GM12864 (cell line): ENCODE measurements at regions not wholly inside any gene's neighbourhood (a gene's known extent, or its start where the extent isn't known, plus 50 kb on each side); places are given as distances from the start of the nearest gene placed in this dataset.

Source experiments
- DNase-seq: peaks from one replicate; pipeline ENCODE4 v3.0.0-alpha.2; 2011; ENCODE audit warnings: low read depth
- H3K4me3 ChIP-seq: 2 replicates; pipeline ENCODE4 v1.5.1; 2011; ENCODE audit warnings: mild to moderate bottlenecking, low read depth, low read length, control low read depth
- CTCF ChIP-seq: IDR thresholded peaks from 2 replicates; pipeline ENCODE4 v1.5.1; 2011; ENCODE audit warnings: low read depth, mild to moderate bottlenecking, moderate library complexity, low read length, control low read depth, inconsistent platforms; ENCODE audit errors: missing control alignments

DNA sequence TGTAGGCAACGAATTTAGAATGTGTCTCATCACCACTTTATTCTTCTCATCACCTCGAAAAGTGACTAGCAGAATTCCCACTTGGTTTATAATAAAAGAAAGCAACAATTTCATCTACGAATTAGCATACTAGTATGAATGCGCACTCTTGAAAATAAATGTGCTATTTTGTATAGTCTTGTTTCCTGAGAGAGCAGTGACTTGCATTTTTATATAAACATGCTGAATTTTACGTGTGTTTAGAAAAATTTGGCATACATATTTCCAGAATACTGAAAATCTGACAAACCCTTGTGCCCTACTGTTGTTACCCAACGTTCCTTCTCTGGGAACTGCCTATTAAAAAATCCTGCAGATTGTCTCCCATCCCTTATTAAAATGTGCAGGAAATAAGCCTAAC is 786.8 kb downstream of the TSN start:
- no peak overlapping the region for H3K4me3 ChIP-seq
- TF ChIP-seq CTCF: no peak
- no peak for DNase-seq

DNA sequence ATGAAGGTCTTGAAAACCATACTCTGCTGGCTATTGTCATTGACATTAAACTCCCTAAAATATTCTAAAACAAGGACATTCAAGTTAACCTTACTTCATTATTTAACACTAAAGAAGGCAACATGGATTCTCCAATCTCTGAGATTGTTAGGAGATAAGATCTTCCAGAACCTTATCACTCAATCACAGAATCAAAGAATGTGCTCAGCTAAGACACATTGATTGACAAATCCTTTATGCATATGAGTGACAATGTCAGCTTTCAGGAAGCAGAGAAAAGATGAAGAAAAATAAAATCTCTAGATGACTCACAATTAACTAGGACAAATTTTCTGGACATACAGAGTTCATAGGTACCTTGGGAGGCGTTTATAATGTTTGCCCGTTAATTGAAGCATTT is 787.2 kb downstream of the TSN start:
- no peak for TF ChIP-seq CTCF
- H3K4me3 ChIP-seq: no peak overlapping the region
- DNase-seq: no peak

DNA sequence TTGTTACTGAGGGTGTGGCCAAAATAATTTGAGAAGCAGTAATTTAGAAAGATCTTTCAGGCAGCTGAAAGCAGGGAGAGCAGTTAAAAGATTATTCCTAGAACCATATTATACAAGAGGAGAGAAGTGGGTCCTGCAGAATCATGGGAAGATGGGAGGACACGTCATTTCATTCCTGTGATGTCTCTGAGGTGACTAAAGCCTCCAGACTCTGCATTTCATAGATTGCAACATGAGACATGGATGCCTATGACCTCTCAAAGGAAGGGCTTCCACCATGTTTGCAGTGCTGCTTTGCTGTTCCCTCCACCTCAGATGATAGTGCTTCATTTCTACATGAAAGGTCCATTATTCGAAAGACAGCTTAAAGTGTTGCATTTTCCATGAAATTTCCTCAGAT is 788.4 kb downstream of the TSN start:
- no peak for TF ChIP-seq CTCF
- no peak overlapping the region for H3K4me3 ChIP-seq
- no peak for DNase-seq

DNA sequence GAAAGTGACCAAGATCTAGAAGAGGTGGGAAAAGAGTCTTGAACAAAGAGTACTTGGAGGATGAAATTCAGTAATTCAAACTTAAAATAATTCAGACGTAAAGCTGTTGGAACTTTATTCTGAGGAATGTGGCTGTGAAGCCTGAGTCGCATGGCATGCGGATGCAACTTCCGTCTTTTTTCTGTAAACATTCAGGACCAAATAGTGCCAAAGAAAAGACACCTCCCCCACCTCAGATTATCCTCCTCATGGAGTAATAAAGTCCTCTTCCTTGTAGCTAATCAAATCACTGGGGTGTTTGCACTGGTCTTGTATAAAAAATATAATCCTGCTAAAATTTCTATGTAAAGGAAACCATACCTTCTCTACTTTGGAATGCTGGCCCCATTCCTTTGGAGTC is 790.4 kb downstream of the TSN start:
- TF ChIP-seq CTCF: no peak
- H3K4me3 ChIP-seq: no peak overlapping the region
- DNase-seq: no peak

DNA sequence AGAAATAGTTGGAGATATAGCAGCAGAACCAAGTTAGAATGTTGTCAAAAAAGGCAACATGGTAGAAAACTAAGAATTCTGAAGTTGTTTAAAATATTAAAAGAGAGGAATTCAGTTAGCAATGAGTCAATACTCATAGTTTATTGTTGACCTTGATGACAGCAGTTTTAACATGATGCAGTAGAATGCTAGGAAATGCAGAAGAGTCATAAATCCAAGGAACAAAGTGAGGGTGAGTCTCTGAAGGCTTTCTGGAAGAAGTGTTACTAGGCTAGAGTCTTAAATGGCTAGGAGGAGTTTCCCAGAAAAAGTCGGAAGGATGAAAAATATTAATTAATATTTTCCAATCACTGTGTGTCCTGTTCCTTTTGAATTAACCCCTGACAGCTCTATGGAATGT is 807.3 kb downstream of the TSN start:
- DNase-seq: no peak
- no peak for TF ChIP-seq CTCF

GRCh38 chr2:122563781-122564180 is 808.3 kb downstream of the TSN start:
- TF ChIP-seq CTCF: no peak
- no peak for DNase-seq
- no peak overlapping the region for H3K4me3 ChIP-seq

More for the DNA sequence above, 807.3 kb downstream of the TSN start:
- no peak overlapping the region for H3K4me3 ChIP-seq

- TF ChIP-seq CTCF: no peak
- DNase-seq: no peak
- no peak overlapping the region for H3K4me3 ChIP-seq
Measured at GRCh38 chr2:122564843-122565242, 809.4 kb downstream of the TSN start.
